Activated T-cell treated with anti-CD3 and anti-CD28 coated beads, Interleukin-2, amount 50 U/mL, for 24 hours (primary cell): ENCODE measurements at regions not wholly inside any gene's neighbourhood (a gene's known extent, or its start where the extent isn't known, plus 50 kb on each side); places are given as distances from the start of the nearest gene placed in this dataset.

Experiments used
- DNase-seq: peaks from one replicate; pipeline ENCODE4 v3.0.0-alpha.2; 2020
- H3K27ac Mint-ChIP-seq: 2 replicates; pipeline ENCODE4 v1.8.0; 2020; ENCODE audit warnings: mild to moderate bottlenecking, mixed read lengths
- H3K27me3 Mint-ChIP-seq: 2 replicates; pipeline ENCODE4 v1.8.0; 2020; ENCODE audit warnings: mixed read lengths
- H3K36me3 Mint-ChIP-seq: 2 replicates; pipeline ENCODE4 v1.8.0; 2020; ENCODE audit warnings: low read depth, mixed read lengths
- H3K4me1 Mint-ChIP-seq: 2 replicates; pipeline ENCODE4 v1.8.0; 2020; ENCODE audit warnings: low read depth, mixed read lengths
- H3K4me3 Mint-ChIP-seq: 2 replicates; pipeline ENCODE4 v1.8.0; 2020; ENCODE audit warnings: mild to moderate bottlenecking, moderate library complexity, mixed read lengths
- H3K9me3 Mint-ChIP-seq: 2 replicates; pipeline ENCODE4 v1.8.0; 2020; ENCODE audit warnings: mixed read lengths

- no peak for DNase-seq
- Mint-ChIP-seq H3K4me3 (no peak overlapping the region), H3K27ac (no peak overlapping the region), H3K4me1 (no peaks in the 10 kb centered on the region), H3K36me3 (no peaks in the 10 kb centered on the region), H3K9me3 (peaks cover 9% of the 10 kb centered on the region), H3K27me3 (no peaks in the 10 kb centered on the region)
Measured at GRCh38 chr1:187631381-187631675, 802.6 kb downstream of the PLA2G4A start.

GRCh38 chr1:187631984-187632383 is 803.2 kb downstream of the PLA2G4A start:
- H3K36me3 Mint-ChIP-seq = no peaks in the 10 kb centered on the region
- no peaks in the 10 kb centered on the region for H3K4me1 Mint-ChIP-seq
- no peak for DNase-seq
- peaks cover 9% of the 10 kb centered on the region for H3K9me3 Mint-ChIP-seq
- no peak overlapping the region for H3K27ac Mint-ChIP-seq
- H3K4me3 Mint-ChIP-seq = no peak overlapping the region
- no peaks in the 10 kb centered on the region for H3K27me3 Mint-ChIP-seq

GRCh38 chr1:187634940-187635339 is 806.2 kb downstream of the PLA2G4A start:
- H3K27me3 Mint-ChIP-seq = no peaks in the 10 kb centered on the region
- H3K4me1 Mint-ChIP-seq = no peaks in the 10 kb centered on the region
- peaks cover 7% of the 10 kb centered on the region for H3K9me3 Mint-ChIP-seq
- DNase-seq = no peak
- H3K27ac Mint-ChIP-seq = no peak overlapping the region
- no peaks in the 10 kb centered on the region for H3K36me3 Mint-ChIP-seq
- H3K4me3 Mint-ChIP-seq = no peak overlapping the region

- Mint-ChIP-seq H3K36me3 (no peaks in the 10 kb centered on the region), H3K27me3 (no peaks in the 10 kb centered on the region), H3K9me3 (peaks cover 4% of the 10 kb centered on the region), H3K4me1 (no peaks in the 10 kb centered on the region), H3K4me3 (no peak overlapping the region), H3K27ac (no peak overlapping the region)
- no peak for DNase-seq
Measured at GRCh38 chr1:187638733-187639434, 810.1 kb downstream of the PLA2G4A start.

- Mint-ChIP-seq H3K4me1 (no peaks in the 10 kb centered on the region), H3K36me3 (no peaks in the 10 kb centered on the region), H3K27ac (no peak overlapping the region), H3K4me3 (no peak overlapping the region), H3K9me3 (peaks cover 4% of the 10 kb centered on the region), H3K27me3 (no peaks in the 10 kb centered on the region)
- DNase-seq = no peak
Measured at GRCh38 chr1:187641015-187641414, 812.3 kb downstream of the PLA2G4A start.

GRCh38 chr1:187641463-187641862 is 812.7 kb downstream of the PLA2G4A start:
- peaks cover 4% of the 10 kb centered on the region for H3K9me3 Mint-ChIP-seq
- no peak for DNase-seq
- H3K4me3 Mint-ChIP-seq = no peak overlapping the region
- H3K4me1 Mint-ChIP-seq = no peaks in the 10 kb centered on the region
- H3K27me3 Mint-ChIP-seq = no peaks in the 10 kb centered on the region
- H3K36me3 Mint-ChIP-seq = no peaks in the 10 kb centered on the region
- no peak overlapping the region for H3K27ac Mint-ChIP-seq

GRCh38 chr1:187641907-187642306 is 813.2 kb downstream of the PLA2G4A start:
- no peak overlapping the region for H3K4me3 Mint-ChIP-seq

GRCh38 chr1:187645651-187646050 is 816.9 kb downstream of the PLA2G4A start:
- Mint-ChIP-seq H3K27ac (no peak overlapping the region), H3K27me3 (no peaks in the 10 kb centered on the region), H3K36me3 (no peaks in the 10 kb centered on the region), H3K4me1 (no peaks in the 10 kb centered on the region), H3K9me3 (no peaks in the 10 kb centered on the region), H3K4me3 (no peak overlapping the region)
- DNase-seq = no peak

More at GRCh38 chr1:187641907-187642306, 813.2 kb downstream of the PLA2G4A start:
- no peaks in the 10 kb centered on the region for H3K27me3 Mint-ChIP-seq
- no peak for DNase-seq
- no peak overlapping the region for H3K27ac Mint-ChIP-seq
- H3K4me1 Mint-ChIP-seq = no peaks in the 10 kb centered on the region
- no peaks in the 10 kb centered on the region for H3K36me3 Mint-ChIP-seq
- H3K9me3 Mint-ChIP-seq = peaks cover 4% of the 10 kb centered on the region

GRCh38 chr1:187646536-187647107 is 817.9 kb downstream of the PLA2G4A start:
- Mint-ChIP-seq H3K9me3 (no peaks in the 10 kb centered on the region), H3K27me3 (no peaks in the 10 kb centered on the region), H3K36me3 (no peaks in the 10 kb centered on the region), H3K4me1 (no peaks in the 10 kb centered on the region), H3K4me3 (no peak overlapping the region), H3K27ac (no peak overlapping the region)
- DNase-seq = no peak

- H3K4me3 Mint-ChIP-seq = no peak overlapping the region
- no peaks in the 10 kb centered on the region for H3K36me3 Mint-ChIP-seq
- H3K27ac Mint-ChIP-seq = no peak overlapping the region
- no peaks in the 10 kb centered on the region for H3K27me3 Mint-ChIP-seq
- DNase-seq = no peak
- no peaks in the 10 kb centered on the region for H3K9me3 Mint-ChIP-seq
- no peaks in the 10 kb centered on the region for H3K4me1 Mint-ChIP-seq
Measured at GRCh38 chr1:187648091-187648490, 819.3 kb downstream of the PLA2G4A start.

- H3K36me3 Mint-ChIP-seq = no peaks in the 10 kb centered on the region
- no peaks in the 10 kb centered on the region for H3K27me3 Mint-ChIP-seq
- no peak overlapping the region for H3K27ac Mint-ChIP-seq
- H3K4me3 Mint-ChIP-seq = no peak overlapping the region
- no peaks in the 10 kb centered on the region for H3K9me3 Mint-ChIP-seq
- no peaks in the 10 kb centered on the region for H3K4me1 Mint-ChIP-seq
- no peak for DNase-seq
Measured at GRCh38 chr1:187654635-187655034, 825.9 kb downstream of the PLA2G4A start.

- Mint-ChIP-seq H3K9me3 (no peaks in the 10 kb centered on the region), H3K27me3 (no peaks in the 10 kb centered on the region), H3K4me3 (no peak overlapping the region), H3K36me3 (no peaks in the 10 kb centered on the region), H3K4me1 (no peaks in the 10 kb centered on the region), H3K27ac (no peak overlapping the region)
- DNase-seq = no peak
Measured at GRCh38 chr1:187655104-187655503, 826.4 kb downstream of the PLA2G4A start.

GRCh38 chr1:187665483-187665882 is 836.7 kb downstream of the PLA2G4A start:
- no peak for DNase-seq
- no peak overlapping the region for H3K4me3 Mint-ChIP-seq
- H3K27me3 Mint-ChIP-seq = no peaks in the 10 kb centered on the region
- peaks cover 2% of the 10 kb centered on the region for H3K9me3 Mint-ChIP-seq
- H3K27ac Mint-ChIP-seq = no peak overlapping the region
- no peaks in the 10 kb centered on the region for H3K36me3 Mint-ChIP-seq
- no peaks in the 10 kb centered on the region for H3K4me1 Mint-ChIP-seq

- no peak for DNase-seq
- no peaks in the 10 kb centered on the region for H3K36me3 Mint-ChIP-seq
- no peaks in the 10 kb centered on the region for H3K4me1 Mint-ChIP-seq
- no peaks in the 10 kb centered on the region for H3K27me3 Mint-ChIP-seq
- no peak overlapping the region for H3K27ac Mint-ChIP-seq
- H3K4me3 Mint-ChIP-seq = no peak overlapping the region
- H3K9me3 Mint-ChIP-seq = peaks cover 4% of the 10 kb centered on the region
Measured at GRCh38 chr1:187680823-187681222, 852.1 kb downstream of the PLA2G4A start.

- DNase-seq = no peak
- H3K4me3 Mint-ChIP-seq = no peak overlapping the region
- H3K36me3 Mint-ChIP-seq = no peaks in the 10 kb centered on the region
- H3K4me1 Mint-ChIP-seq = no peaks in the 10 kb centered on the region
- H3K9me3 Mint-ChIP-seq = peaks cover 4% of the 10 kb centered on the region
- no peak overlapping the region for H3K27ac Mint-ChIP-seq
- no peaks in the 10 kb centered on the region for H3K27me3 Mint-ChIP-seq
Measured at GRCh38 chr1:187682112-187682511, 853.4 kb downstream of the PLA2G4A start.

- H3K9me3 Mint-ChIP-seq = peaks cover 4% of the 10 kb centered on the region
- H3K27ac Mint-ChIP-seq = no peak overlapping the region
- no peaks in the 10 kb centered on the region for H3K4me1 Mint-ChIP-seq
- H3K27me3 Mint-ChIP-seq = no peaks in the 10 kb centered on the region
- DNase-seq = no peak
- no peak overlapping the region for H3K4me3 Mint-ChIP-seq
- no peaks in the 10 kb centered on the region for H3K36me3 Mint-ChIP-seq
Measured at GRCh38 chr1:187685333-187685732, 856.6 kb downstream of the PLA2G4A start.
